H1 (cell line): ENCODE measurements at regions not wholly inside any gene's neighbourhood (a gene's known extent, or its start where the extent isn't known, plus 50 kb on each side); places are given as distances from the start of the nearest gene placed in this dataset.
"Not testable (repeated sequence)": the region's sequence is repeated elsewhere in the genome, so short reads cannot be mapped to it uniquely, and the experiment has no call there.

Experiments used
- CTCF ChIA-PET: fragments of 300-600 bp; sonication (Branson Sonifier 250); formaldehyde crosslinking; loops from one replicate; lab custom pipeline; 2021; ENCODE audit not compliant: partially characterized antibody; lab: Charles Lee
- POLR2A ChIA-PET: fragments of 300-600 bp; sonication (Branson Sonifier 250); formaldehyde crosslinking; loops from one replicate; lab custom pipeline; 2021; ENCODE audit warnings: inconsistent platforms; ENCODE audit not compliant: partially characterized antibody; lab: Charles Lee
- DNase-seq, 2 experiments: peaks; one replicate each; pipeline versions ENCODE4 v3.0.0 to v3.0.0-alpha.2; 2010 to 2022; ENCODE audit warnings: low spot score in 2 of 2, low read depth in 1 of 2, mixed read lengths in 1 of 2
- FAIRE-seq: peaks from 2 replicates; lab custom pipeline; 2011; peaks lifted over from hg19 to GRCh38; lab: Jason Lieb, UNC
- H2AFZ ChIP-seq: 2 replicates; pipeline ENCODE4 v1.8.1; 2012; ENCODE audit warnings: low read length, inconsistent platforms
- H2AK5ac ChIP-seq: 2 replicates; pipeline ENCODE4 v1.6.1; 2013; ENCODE audit warnings: low read depth, low read length
- H2BK120ac ChIP-seq: replicated peaks from 2 replicates; pipeline ENCODE3; 2013; ENCODE audit warnings: low read depth, low read length, inconsistent platforms
- H2BK12ac ChIP-seq: 2 replicates; pipeline ENCODE4 v1.6.1; 2013; ENCODE audit warnings: low read depth, low read length
- H2BK15ac ChIP-seq: 2 replicates; pipeline ENCODE4 v1.6.1; 2013; ENCODE audit warnings: low read length
- H2BK20ac ChIP-seq: 2 replicates; pipeline ENCODE4 v1.6.1; 2013; ENCODE audit warnings: low read length
- H2BK5ac ChIP-seq: 2 replicates; pipeline ENCODE4 v1.6.1; 2013; ENCODE audit warnings: low read depth, low read length
- H3K14ac ChIP-seq: 2 replicates; pipeline ENCODE4 v1.6.1; 2013; ENCODE audit warnings: inconsistent platforms; ENCODE audit not compliant: insufficient read length
- H3K18ac ChIP-seq: 2 replicates; pipeline ENCODE4 v1.6.1; 2013; ENCODE audit warnings: low read length; ENCODE audit errors: extremely low read depth
- H3K23ac ChIP-seq: 2 replicates; pipeline ENCODE4 v1.6.1; 2013; ENCODE audit warnings: inconsistent platforms; ENCODE audit not compliant: insufficient read length
- H3K23me2 ChIP-seq: 2 replicates; pipeline ENCODE4 v1.6.1; 2013; ENCODE audit warnings: low read depth, low read length
- H3K27ac ChIP-seq: 2 replicates; pipeline ENCODE4 v1.6.1; 2011; ENCODE audit warnings: low read depth, low read length, inconsistent platforms
- H3K27me3 ChIP-seq, 4 experiments: replicated peaks in 1 of 4; 1 replicate in 1 of 4; 2 replicates in 3 of 4; pipeline versions ENCODE4 v1.6.1 to v1.8.1; 2011 to 2013; ENCODE audit warnings: low read length in 3 of 4, mild to moderate bottlenecking in 3 of 4, inconsistent platforms in 2 of 4, mixed read lengths in 2 of 4, moderate library complexity in 1 of 4; ENCODE audit not compliant: control insufficient read depth in 3 of 4, insufficient read depth in 3 of 4; ENCODE audit errors: extremely low read depth in 1 of 4
- H3K36me3 ChIP-seq, 4 experiments: 2 replicates each; pipeline versions ENCODE4 v1.6.1 to v1.8.1; 2011 to 2013; ENCODE audit warnings: mild to moderate bottlenecking in 4 of 4, low read length in 3 of 4, moderate library complexity in 2 of 4, control low read depth in 1 of 4, inconsistent platforms in 1 of 4; ENCODE audit not compliant: insufficient read depth in 4 of 4, control insufficient read depth in 2 of 4
- H3K4ac ChIP-seq: replicated peaks from 2 replicates; pipeline ENCODE3; 2013; ENCODE audit warnings: low read length, low read depth, mixed read lengths, inconsistent platforms; ENCODE audit not compliant: insufficient read length
- H3K4me1 ChIP-seq, 4 experiments: replicated peaks in 1 of 4; 1 replicate in 1 of 4; 2 replicates in 3 of 4; pipeline versions ENCODE4 v1.6.1 to v1.8.1; 2011 to 2013; ENCODE audit warnings: low read length in 3 of 4, inconsistent platforms in 2 of 4, mixed read lengths in 1 of 4; ENCODE audit not compliant: insufficient read depth in 4 of 4, control insufficient read depth in 3 of 4
- H3K4me2 ChIP-seq, 2 experiments: 2 replicates each; pipeline versions ENCODE4 v1.6.1 to v1.8.1; 2011 to 2013; ENCODE audit warnings: low read depth in 2 of 2, low read length in 2 of 2, control low read depth in 1 of 2, inconsistent platforms in 1 of 2, mild to moderate bottlenecking in 1 of 2; ENCODE audit not compliant: insufficient read depth in 1 of 2
- H3K4me3 ChIP-seq, 4 experiments: fragments of 200-600, 300-600 bp in 1 of 4; sonication (generic), shearing (Covaris generic), sonication (Bioruptor Twin) in 1 of 4; 2 replicates each; pipeline versions ENCODE4 v1.5.1 to v1.8.1; 2011 to 2016; ENCODE audit warnings: low read length in 4 of 4, low read depth in 3 of 4, control low read depth in 2 of 4, inconsistent platforms in 2 of 4, mild to moderate bottlenecking in 2 of 4, mixed read lengths in 1 of 4, moderate library complexity in 1 of 4; ENCODE audit not compliant: insufficient read depth in 2 of 4; ENCODE audit errors: extremely low read depth in 1 of 4
- H3K56ac ChIP-seq: replicated peaks from 2 replicates; pipeline ENCODE3; 2013; ENCODE audit warnings: low read depth, mild to moderate bottlenecking, mixed read lengths, low read length, inconsistent platforms; ENCODE audit not compliant: insufficient read length
- H3K79me1 ChIP-seq: 2 replicates; pipeline ENCODE4 v1.6.1; 2013; ENCODE audit warnings: low read depth, low read length, control low read depth
- H3K79me2 ChIP-seq, 2 experiments: 2 replicates each; pipeline versions ENCODE4 v1.6.1 to v1.8.1; 2012 to 2013; ENCODE audit warnings: low read length in 2 of 2, mild to moderate bottlenecking in 2 of 2, inconsistent platforms in 1 of 2; ENCODE audit not compliant: insufficient read depth in 2 of 2, control insufficient read depth in 1 of 2
- H3K9ac ChIP-seq, 4 experiments: replicated peaks in 1 of 4; 1 replicate in 1 of 4; 2 replicates in 3 of 4; pipeline versions ENCODE4 v1.6.1 to v1.8.1; 2011 to 2013; ENCODE audit warnings: low read depth in 3 of 4, low read length in 3 of 4, control low read depth in 2 of 4, mild to moderate bottlenecking in 2 of 4, moderate library complexity in 2 of 4, inconsistent platforms in 1 of 4; ENCODE audit errors: extremely low read depth in 1 of 4
- H3K9me3 ChIP-seq, 2 experiments: 2 replicates each; pipeline versions ENCODE4 v1.6.1 to v1.8.1; 2012 to 2013; ENCODE audit warnings: mild to moderate bottlenecking in 2 of 2, moderate library complexity in 2 of 2, control low read depth in 1 of 2, inconsistent platforms in 1 of 2, low read depth in 1 of 2, low read length in 1 of 2, mixed read lengths in 1 of 2; ENCODE audit not compliant: insufficient read depth in 2 of 2
- H4K20me1 ChIP-seq, 2 experiments: replicated peaks in 1 of 2; 2 replicates each; pipeline versions ENCODE3 to v1.8.1; 2011 to 2013; ENCODE audit warnings: inconsistent platforms in 2 of 2, low read length in 2 of 2, mild to moderate bottlenecking in 1 of 2; ENCODE audit not compliant: insufficient read depth in 2 of 2, control insufficient read depth in 1 of 2
- H4K5ac ChIP-seq: 2 replicates; pipeline ENCODE4 v1.6.1; 2013; ENCODE audit warnings: low read length, low read depth, mixed read lengths, inconsistent platforms; ENCODE audit not compliant: insufficient read length
- H4K8ac ChIP-seq: 2 replicates; pipeline ENCODE4 v1.8.0; 2013; ENCODE audit warnings: mild to moderate bottlenecking, moderate library complexity, low read length, inconsistent platforms; ENCODE audit not compliant: insufficient read depth; ENCODE audit errors: extremely low read depth
- H4K91ac ChIP-seq: replicated peaks from 2 replicates; pipeline ENCODE3; 2013; ENCODE audit warnings: low read length, mixed read lengths, inconsistent platforms; ENCODE audit not compliant: insufficient read length
- WGBS, 2 experiments: shearing (Covaris generic) in 1 of 2; methylation state at CpG; one replicate each; pipeline versions ENCODE4 v1.1.6 to v1.1.7; 2013 to 2015; ENCODE audit warnings: low lambda C conversion rate in 2 of 2, mixed read lengths in 2 of 2, inconsistent platforms in 1 of 2, low coverage in 1 of 2, missing lambda C conversion rate in 1 of 2; ENCODE audit not compliant: insufficient replicate concordance in 2 of 2, insufficient coverage in 1 of 2, insufficient read length in 1 of 2; ENCODE audit errors: extremely low coverage in 1 of 2, missing lambda C conversion rate in 1 of 2; 5-methylcytosine and 5-hydroxymethylcytosine counted together

DNA sequence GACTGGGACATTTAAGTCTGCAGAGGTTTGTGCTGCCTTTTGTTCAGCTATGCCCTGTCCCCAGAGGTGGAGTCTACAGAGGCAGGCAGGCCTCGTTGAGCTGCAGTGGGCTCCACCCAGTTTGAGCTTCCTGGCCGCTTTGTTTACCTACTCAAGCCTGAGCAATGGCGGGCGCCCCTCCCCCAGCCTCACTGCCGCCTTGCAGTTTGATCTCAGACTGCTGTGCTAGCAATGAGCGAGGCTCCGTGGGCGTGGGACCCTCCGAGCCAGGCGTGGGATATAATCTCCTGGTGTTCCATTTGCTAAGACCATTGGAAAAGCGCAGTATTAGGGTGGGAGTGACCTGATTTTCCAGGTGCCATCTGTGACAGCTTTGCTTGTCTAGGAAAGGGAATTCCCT is 296.7 kb downstream of the KLF13 start:
- WGBS, 2 experiments, result 94% methylated on average over 10 of the region's 11 CpGs; no CpG with 5 or more reads in 1 of the 2 experiments
- H4K20me1 ChIP-seq, H3K14ac ChIP-seq, H3K18ac ChIP-seq, H3K56ac ChIP-seq, H3K27me3 ChIP-seq, H4K91ac ChIP-seq, H3K4me1 ChIP-seq, H2BK120ac ChIP-seq, H2BK20ac ChIP-seq, H3K4me2 ChIP-seq, H3K36me3 ChIP-seq, H3K4ac ChIP-seq, FAIRE-seq, POLR2A ChIA-PET, H2AFZ ChIP-seq, H2BK15ac ChIP-seq, H3K79me2 ChIP-seq, H3K27ac ChIP-seq, H3K23ac ChIP-seq, H2BK5ac ChIP-seq, H3K23me2 ChIP-seq, H3K9me3 ChIP-seq, H3K4me3 ChIP-seq, H2AK5ac ChIP-seq, H3K9ac ChIP-seq, H4K5ac ChIP-seq, H3K79me1 ChIP-seq, H2BK12ac ChIP-seq, H4K8ac ChIP-seq, DNase-seq: not testable (repeated sequence)
- CTCF ChIA-PET, result interaction anchor here (1.1 kb wide), 1 partner anchor 17 kb away, joined by 3 read pairs; no protein-coding TSS in a partner anchor

DNA sequence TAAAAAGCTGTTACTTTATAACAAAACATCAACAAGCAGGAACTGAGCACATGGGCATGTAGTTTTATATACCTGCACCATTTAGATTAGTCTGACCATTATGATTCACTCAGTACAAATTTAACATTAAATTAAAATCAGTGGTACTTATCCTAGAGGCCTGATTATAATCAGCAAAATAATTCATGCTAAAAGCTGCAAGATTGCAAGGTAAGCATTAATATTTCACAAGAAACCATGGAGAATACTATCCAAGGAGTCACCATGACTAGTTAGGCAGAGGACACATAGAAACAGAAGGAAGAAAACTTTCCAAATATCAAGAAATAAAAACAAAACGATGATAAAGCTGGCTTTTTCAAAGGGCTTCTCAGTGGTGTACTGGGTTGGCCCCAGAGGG is 297.5 kb downstream of the KLF13 start:
- H3K14ac ChIP-seq, H3K4me1 ChIP-seq, H4K8ac ChIP-seq, H3K79me1 ChIP-seq, H3K4ac ChIP-seq, H2BK15ac ChIP-seq, H3K9ac ChIP-seq, H3K27ac ChIP-seq, H4K20me1 ChIP-seq, H4K5ac ChIP-seq, H2BK12ac ChIP-seq, H3K56ac ChIP-seq, H2BK5ac ChIP-seq, POLR2A ChIA-PET, H3K18ac ChIP-seq, H3K9me3 ChIP-seq, H2BK20ac ChIP-seq, DNase-seq, H3K79me2 ChIP-seq, H3K36me3 ChIP-seq, H2AK5ac ChIP-seq, H4K91ac ChIP-seq, CTCF ChIA-PET, H3K23ac ChIP-seq, H2AFZ ChIP-seq, H2BK120ac ChIP-seq, H3K23me2 ChIP-seq, H3K4me3 ChIP-seq, FAIRE-seq, H3K4me2 ChIP-seq, H3K27me3 ChIP-seq: not testable (repeated sequence)
- WGBS, 2 experiments, result no CpG with 5 or more reads among the region's 1 CpG
